HepG2 (cell line): ENCODE measurements at regions not wholly inside any gene's neighbourhood (a gene's known extent, or its start where the extent isn't known, plus 50 kb on each side); places are given as distances from the start of the nearest gene placed in this dataset.

Experiments used
- ATAC-seq: fragments of 200-7000 bp; cut with Tn5 transposase; 3 replicates; pipeline ENCODE4 v1.9.1; 2020; ENCODE audit warnings: mild to moderate bottlenecking, moderate library complexity
- BruUV-seq: library from RNA; stranded (reverse); fragments of 400-500 nt; replicated peaks from 2 replicates; lab custom pipeline; 2021; lab: Mats Ljungman, UMichigan
- CTCF ChIA-PET: fragments of 300-600 bp; formaldehyde crosslinking; extraction: SDS; loops from one replicate; lab custom pipeline; 2021; ENCODE audit warnings: low total read pairs, inconsistent platforms, low intra/inter-chr PET ratio; lab: Yijun Ruan, JAX
- POLR2A ChIA-PET: fragments of 350-600 bp; sonication (Branson Sonifier 250); formaldehyde crosslinking; loops from one replicate; lab custom pipeline; 2020; ENCODE audit warnings: antibody characterized with exemption, inconsistent platforms; lab: Yijun Ruan, JAX
- DNase-seq: peaks from one replicate; pipeline ENCODE4 v3.0.0-alpha.2; 2015; ENCODE audit warnings: low spot score
- FAIRE-seq: peaks from 3 replicates; lab custom pipeline; 2011; peaks lifted over from hg19 to GRCh38; lab: Jason Lieb, UNC
- H2AFZ ChIP-seq: one replicate; pipeline ENCODE4 v1.6.1; 2011; ENCODE audit warnings: low read length, inconsistent platforms
- H3K27ac ChIP-seq: fragments of 300-600 bp; 3 replicates; pipeline ENCODE4 v1.8.0; 2011; ENCODE audit warnings: mixed run types, mild to moderate bottlenecking, mixed read lengths, low read length, inconsistent platforms; ENCODE audit not compliant: insufficient read depth; ENCODE audit errors: extremely low read length
- H3K27me3 ChIP-seq, 2 experiments: fragments of 200-600 bp in 1 of 2; 2 replicates in 1 of 2; 3 replicates in 1 of 2; pipeline versions ENCODE4 v1.6.0 to v1.8.0; 2011; ENCODE audit warnings: low read length in 2 of 2, mild to moderate bottlenecking in 2 of 2, moderate library complexity in 2 of 2, inconsistent platforms in 1 of 2; ENCODE audit not compliant: insufficient read depth in 2 of 2, control insufficient read depth in 1 of 2
- H3K36me3 ChIP-seq, 2 experiments: fragments of 200-600 bp in 1 of 2; replicated peaks in 1 of 2; 2 replicates in 1 of 2; 3 replicates in 1 of 2; pipeline versions ENCODE4 v1.5.1 to v1.8.0; 2011; ENCODE audit warnings: low read length in 2 of 2, inconsistent platforms in 1 of 2; ENCODE audit not compliant: insufficient read depth in 2 of 2, control insufficient read depth in 1 of 2
- H3K4me1 ChIP-seq: 2 replicates; pipeline ENCODE4 v1.5.1; 2012; ENCODE audit warnings: low read length, inconsistent platforms; ENCODE audit not compliant: insufficient read depth
- H3K4me2 ChIP-seq: 2 replicates; pipeline ENCODE4 v1.6.0; 2011; ENCODE audit warnings: low read depth, low read length, inconsistent platforms
- H3K4me3 ChIP-seq, 3 experiments: fragments of 200-600 bp in 1 of 3; sonication (generic), shearing (Covaris generic) in 1 of 3; replicated peaks in 1 of 3; 2 replicates each; pipeline ENCODE4 v1.5.1; 2011 to 2016; ENCODE audit warnings: low read length in 3 of 3, inconsistent platforms in 2 of 3, low read depth in 2 of 3, mild to moderate bottlenecking in 2 of 3, control low read depth in 1 of 3, mixed read lengths in 1 of 3; ENCODE audit not compliant: insufficient read depth in 1 of 3
- H3K79me2 ChIP-seq: one replicate; pipeline ENCODE4 v1.6.1; 2011; ENCODE audit warnings: low read length, inconsistent platforms; ENCODE audit not compliant: insufficient read depth
- H3K9ac ChIP-seq: 2 replicates; pipeline ENCODE4 v1.6.0; 2011; ENCODE audit warnings: mild to moderate bottlenecking, low read depth, low read length, inconsistent platforms; ENCODE audit not compliant: insufficient read depth
- H3K9me3 ChIP-seq: 2 replicates; pipeline ENCODE4 v1.5.1; 2012; ENCODE audit warnings: mild to moderate bottlenecking, low read length
- H4K20me1 ChIP-seq: 2 replicates; pipeline ENCODE4 v1.6.0; 2011; ENCODE audit warnings: inconsistent platforms, mild to moderate bottlenecking, low read length, moderate library complexity; ENCODE audit not compliant: insufficient read depth
- AHR ChIP-seq: IDR thresholded peaks from 2 replicates; pipeline ENCODE4 v1.6.1; 2018; ENCODE audit warnings: missing genetic modification reagents, missing compliant biosample characterization
- CCAR2 ChIP-seq: fragments of 200-400 bp; formaldehyde crosslinking; optimal IDR thresholded peaks from 2 replicates; pipeline ENCODE3; 2018; ENCODE audit warnings: low read depth, mild to moderate bottlenecking, low read length, moderate library complexity
- DNMT1 ChIP-seq: sonication (generic); formaldehyde crosslinking; IDR thresholded peaks from 2 replicates; pipeline ENCODE4 v1.5.1; 2020; ENCODE audit warnings: mild to moderate bottlenecking, missing genetic modification reagents
- ETS1 ChIP-seq: sonication (generic); formaldehyde crosslinking; IDR thresholded peaks from 2 replicates; pipeline ENCODE4 v1.4.0; 2020; ENCODE audit warnings: missing genetic modification reagents
- GRHL1 ChIP-seq: sonication (generic); formaldehyde crosslinking; conservative IDR thresholded peaks from 2 replicates; pipeline ENCODE4 v1.8.0; 2022; ENCODE audit warnings: missing genetic modification reagents
- HOMEZ ChIP-seq: IDR thresholded peaks from 2 replicates; pipeline ENCODE4 v1.6.1; 2016; ENCODE audit warnings: low read depth
- KDM5A ChIP-seq: fragments of 200-600 bp; sonication (generic); IDR thresholded peaks from 2 replicates; pipeline ENCODE4 v1.7.0; 2018; ENCODE audit warnings: antibody characterized with exemption, mild to moderate bottlenecking, low read length, borderline replicate concordance
- MNT ChIP-seq: fragments of 450-650 bp; IDR thresholded peaks from 2 replicates; pipeline ENCODE4 v1.6.1; 2016
- PHF8 ChIP-seq: sonication (generic); formaldehyde crosslinking; IDR thresholded peaks from 2 replicates; pipeline ENCODE4 v1.5.0; 2020; ENCODE audit warnings: missing genetic modification reagents
- RBM22 ChIP-seq: fragments of 200-400 bp; formaldehyde crosslinking; optimal IDR thresholded peaks from 2 replicates; pipeline ENCODE3; 2017; ENCODE audit warnings: mild to moderate bottlenecking, low read length, moderate library complexity
- ZMAT5 ChIP-seq: sonication (generic); formaldehyde crosslinking; IDR thresholded peaks from 2 replicates; pipeline ENCODE4 v1.5.0; 2020; ENCODE audit warnings: mild to moderate bottlenecking, low read depth, missing genetic modification reagents, borderline replicate concordance
- ZNF567 ChIP-seq: sonication (generic); formaldehyde crosslinking; IDR thresholded peaks from 2 replicates; pipeline ENCODE4 v1.8.1; 2023; ENCODE audit warnings: mild to moderate bottlenecking, missing genetic modification reagents, borderline replicate concordance
- ZNF747 ChIP-seq: sonication (generic); formaldehyde crosslinking; IDR thresholded peaks from 2 replicates; pipeline ENCODE4 v1.8.1; 2023; ENCODE audit warnings: missing genetic modification reagents, mild to moderate bottlenecking, borderline replicate concordance
- ZNF780A ChIP-seq: sonication (generic); formaldehyde crosslinking; IDR thresholded peaks from 2 replicates; pipeline ENCODE4 v1.8.0; 2022; ENCODE audit warnings: mild to moderate bottlenecking, missing genetic modification reagents, moderate library complexity
- ZNF800 ChIP-seq: sonication (generic); formaldehyde crosslinking; IDR thresholded peaks from 2 replicates; pipeline ENCODE4 v1.4.0; 2020; ENCODE audit warnings: missing genetic modification reagents
- WGBS: methylation state at CpG from one replicate; pipeline ENCODE4 v1.1.6; 2017; ENCODE audit warnings: low lambda C conversion rate; 5-methylcytosine and 5-hydroxymethylcytosine counted together
- in situ Hi-C: cut with HindIII; loops from 2 replicates; pipeline ENCODE4 v1.10.0; 2017; ENCODE audit warnings: low pct_unique_long_range_greater_than_20kb; ENCODE audit not compliant: extremely low pct_ligation_motif_present
- intact Hi-C: fragments of 100-400 bp; cut with micrococcal nuclease; formaldehyde crosslinking; loops from one replicate; pipeline ENCODE4 v1.10.0; 2022; ENCODE audit not compliant: unreplicated experiment

- FAIRE-seq (no peak), DNase-seq (no peak), ATAC-seq (no peak)
- no peaks in the 10 kb centered on the region for H3K79me2 ChIP-seq
- H3K27me3 ChIP-seq, result no peaks in the 10 kb centered on the region
- no peaks in the 10 kb centered on the region for H3K36me3 ChIP-seq
- ChIA-PET POLR2A (no interaction called here), CTCF (no interaction called here)
- H3K4me3 ChIP-seq, result no peak overlapping the region
- H3K27ac ChIP-seq, result no peak overlapping the region
- 14% methylated on average over 3 of the region's 3 CpGs for WGBS
- H3K4me1 ChIP-seq, result no peaks in the 10 kb centered on the region
- peaks cover 52% of the 10 kb centered on the region for H3K9me3 ChIP-seq
- no peaks in the 10 kb centered on the region for H4K20me1 ChIP-seq
- intact Hi-C loops, result no loop called here
- H3K9ac ChIP-seq, result no peak overlapping the region
- no peak overlapping the region for H2AFZ ChIP-seq
- no TSS peak for BruUV-seq
- no peak overlapping the region for H3K4me2 ChIP-seq
- in situ Hi-C loops, result no loop called here
- TF ChIP-seq ZNF780A (CRISPR knock-in tag), result no peak
- no peak for TF ChIP-seq RBM22
- TF ChIP-seq DNMT1 (CRISPR knock-in tag), result no peak
- no peak for TF ChIP-seq PHF8 (CRISPR knock-in tag)
- no peak for TF ChIP-seq CCAR2
- TF ChIP-seq MNT, result no peak
- TF ChIP-seq ZMAT5 (CRISPR knock-in tag), result no peak
- TF ChIP-seq ETS1 (CRISPR knock-in tag), result no peak
- TF ChIP-seq ZNF747 (CRISPR knock-in tag), result no peak
- no peak for TF ChIP-seq ZNF800 (CRISPR knock-in tag)
- no peak for TF ChIP-seq GRHL1 (CRISPR knock-in tag)
- no peak for TF ChIP-seq HOMEZ (CRISPR knock-in tag)
- no peak for TF ChIP-seq KDM5A
- TF ChIP-seq ZNF567 (CRISPR knock-in tag), result no peak
- no peak for TF ChIP-seq AHR (CRISPR knock-in tag)
Measured at GRCh38 chr4:96730432-96730831, 890.5 kb downstream of the PDHA2 start.
